GM11168 (cell line): ENCODE measurements at regions not wholly inside any gene's neighbourhood (a gene's known extent, or its start where the extent isn't known, plus 50 kb on each side); places are given as distances from the start of the nearest gene placed in this dataset.

Experiments used
- in situ Hi-C: fragments of 300-500 bp; cut with MboI; formaldehyde crosslinking; loops from one replicate; pipeline ENCODE4 v1.12.0; 2022; ENCODE audit warnings: low sequenced_read_pairs; ENCODE audit not compliant: unreplicated experiment

- in situ Hi-C loops: no loop called here
Observed at GRCh38 chr10:78555128-78555527, 513.6 kb upstream of the ZMIZ1 start.

- in situ Hi-C loops: no loop called here
Observed at GRCh38 chr10:78556705-78557432, 511.9 kb upstream of the ZMIZ1 start.

- in situ Hi-C loops: no loop called here
Observed at GRCh38 chr10:78557433-78557925, 511.3 kb upstream of the ZMIZ1 start.

GRCh38 chr10:78559661-78560340, 509.0 kb upstream of the ZMIZ1 start:
- in situ Hi-C loops: no loop called here

- in situ Hi-C loops: no loop called here
Observed at GRCh38 chr10:78560341-78560688, 508.5 kb upstream of the ZMIZ1 start.

GRCh38 chr10:78563314-78563713, 505.5 kb upstream of the ZMIZ1 start:
- in situ Hi-C loops: no loop called here

- in situ Hi-C loops: no loop called here
Observed at GRCh38 chr10:78565841-78566240, 502.9 kb upstream of the ZMIZ1 start.

- in situ Hi-C loops: no loop called here
Observed at GRCh38 chr10:78566284-78567111, 502.3 kb upstream of the ZMIZ1 start.

- in situ Hi-C loops: no loop called here
Observed at GRCh38 chr10:78567680-78568455, 500.9 kb upstream of the ZMIZ1 start.

GRCh38 chr10:78568620-78569019, 500.1 kb upstream of the ZMIZ1 start:
- in situ Hi-C loops: no loop called here

- in situ Hi-C loops: no loop called here
Observed at GRCh38 chr10:78570633-78571235, 498.0 kb upstream of the ZMIZ1 start.

GRCh38 chr10:78571286-78571685, 497.5 kb upstream of the ZMIZ1 start:
- in situ Hi-C loops: no loop called here

GRCh38 chr10:78571891-78572290, 496.9 kb upstream of the ZMIZ1 start:
- in situ Hi-C loops: no loop called here

GRCh38 chr10:78572565-78572964, 496.2 kb upstream of the ZMIZ1 start:
- in situ Hi-C loops: no loop called here

GRCh38 chr10:78574547-78574946, 494.2 kb upstream of the ZMIZ1 start:
- in situ Hi-C loops: no loop called here

GRCh38 chr10:78575400-78575799, 493.4 kb upstream of the ZMIZ1 start:
- in situ Hi-C loops: no loop called here

- in situ Hi-C loops: no loop called here
Observed at GRCh38 chr10:78576276-78576675, 492.5 kb upstream of the ZMIZ1 start.

GRCh38 chr10:78577712-78578111, 491.1 kb upstream of the ZMIZ1 start:
- in situ Hi-C loops: no loop called here

GRCh38 chr10:78578929-78579328, 489.8 kb upstream of the ZMIZ1 start:
- in situ Hi-C loops: no loop called here

- in situ Hi-C loops: no loop called here
Observed at GRCh38 chr10:78579576-78579975, 489.2 kb upstream of the ZMIZ1 start.
